Activated CD8-positive, alpha-beta memory T cell treated with anti-CD3 and anti-CD28 coated beads for 36 hours (primary cell): ENCODE measurements at regions not wholly inside any gene's neighbourhood (a gene's known extent, or its start where the extent isn't known, plus 50 kb on each side); places are given as distances from the start of the nearest gene placed in this dataset.

Experiments
- CTCF ChIA-PET: fragments of 350-600 bp; sonication (Branson Sonifier 250); formaldehyde crosslinking; loops from one replicate; lab custom pipeline; 2021; ENCODE audit warnings: antibody characterized with exemption; lab: Charles Lee
- POLR2A ChIA-PET: fragments of 350-600 bp; sonication (Branson Sonifier 250); formaldehyde crosslinking; loops from one replicate; lab custom pipeline; 2021; ENCODE audit warnings: antibody characterized with exemption; lab: Charles Lee

DNA sequence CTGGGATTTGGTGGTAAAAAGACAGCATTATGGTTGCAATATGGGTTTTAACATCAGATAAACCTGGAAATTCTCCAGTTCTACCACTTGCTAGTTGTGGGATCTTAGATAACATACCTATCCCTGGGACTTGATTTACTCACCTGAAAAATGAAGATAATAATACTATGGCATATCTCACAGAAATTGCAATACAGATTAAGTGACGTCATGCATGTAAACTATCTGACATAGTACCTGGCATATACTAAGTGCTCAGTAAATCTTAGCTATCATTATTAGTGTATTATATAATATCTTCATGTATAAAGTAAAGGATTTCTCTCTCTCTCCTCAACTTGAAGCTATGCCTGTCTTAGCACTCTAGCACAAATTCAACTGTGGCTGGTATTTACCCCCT, 192.5 kb downstream of the PCDH19 start:
- ChIA-PET CTCF (no interaction called here), POLR2A (no interaction called here)

DNA sequence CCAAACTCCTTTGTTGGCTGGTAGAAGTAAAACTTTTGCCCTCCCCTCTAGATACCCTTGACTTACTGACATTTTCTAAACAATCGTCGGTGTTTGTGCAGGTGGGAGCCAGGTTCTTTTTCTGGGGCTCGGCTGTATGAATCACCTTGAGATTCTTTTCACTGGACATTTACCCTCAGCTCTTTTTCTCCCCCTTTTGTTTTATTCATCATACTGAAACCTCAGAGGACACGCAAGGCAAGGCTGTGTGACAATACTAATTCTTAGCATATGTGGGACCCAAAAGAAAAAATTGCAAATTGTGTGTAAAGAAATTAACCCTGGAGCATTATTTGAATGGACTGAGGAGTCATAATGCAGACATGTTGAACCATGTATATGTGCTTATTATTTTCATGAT, 194.0 kb downstream of the PCDH19 start:
- CTCF ChIA-PET: no interaction called here
- POLR2A ChIA-PET: no interaction called here

DNA sequence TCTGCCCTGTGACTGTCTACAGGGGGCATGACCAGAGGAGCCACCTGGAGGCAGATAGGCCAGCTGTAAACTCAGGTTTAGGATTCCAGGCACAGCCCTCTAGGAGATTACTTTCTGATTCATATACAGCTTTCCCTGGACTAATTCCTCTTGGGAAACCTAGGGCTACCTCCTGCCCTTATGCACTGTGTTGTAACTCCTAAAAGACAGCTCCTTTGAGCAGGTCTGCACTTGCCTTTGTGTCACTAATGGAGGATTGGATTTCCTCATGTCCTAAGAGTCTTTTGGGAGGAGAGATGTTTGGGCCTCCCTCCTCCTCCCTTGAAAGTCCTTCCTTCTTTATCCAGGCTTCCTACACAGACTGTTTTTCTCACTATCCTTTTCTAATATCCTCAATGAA, 202.0 kb downstream of the PCDH19 start:
- ChIA-PET CTCF (interaction anchor here (0.6 kb wide), 1 partner anchor 884 kb away, joined by 3 read pairs; no protein-coding TSS in a partner anchor), POLR2A (no interaction called here)

DNA sequence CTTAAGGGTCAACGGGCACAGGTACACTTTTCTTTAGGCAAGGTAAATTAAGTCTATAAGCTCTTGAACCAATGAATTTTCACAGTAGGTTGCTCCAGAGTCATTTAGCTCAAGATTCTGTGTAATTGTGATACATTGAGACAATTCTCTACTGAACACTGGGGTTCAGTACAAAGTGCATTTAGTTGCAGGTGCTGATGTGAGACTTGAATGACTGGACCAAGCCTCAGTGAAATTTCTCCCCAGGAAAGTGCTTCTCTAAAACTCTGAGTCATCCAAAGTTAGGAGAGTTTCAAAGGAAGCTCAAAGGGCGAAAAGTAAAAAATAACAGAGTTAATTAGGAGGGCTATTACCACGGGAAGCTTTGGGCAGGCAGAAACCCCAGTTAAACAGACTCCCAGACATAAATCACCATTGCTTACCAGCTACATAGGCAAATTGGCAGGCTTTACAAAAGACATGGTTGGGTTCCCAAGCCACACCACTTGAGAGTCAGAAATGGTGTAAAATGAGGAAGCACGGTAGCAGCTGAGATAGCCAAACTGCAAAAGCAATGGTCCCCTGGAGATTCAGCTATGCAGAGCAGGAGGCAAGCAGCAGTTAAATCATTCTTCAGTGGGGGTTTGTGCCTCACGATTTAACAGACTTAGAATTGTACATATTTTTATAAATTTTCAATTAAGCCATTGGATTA, 202.6 kb downstream of the PCDH19 start:
- ChIA-PET CTCF (interaction anchor here (0.6 kb wide), 1 partner anchor 883 kb away, joined by 3 read pairs; no protein-coding TSS in a partner anchor), POLR2A (no interaction called here)

- POLR2A ChIA-PET: no interaction called here
- CTCF ChIA-PET: no interaction called here
These were observed 205.5 kb downstream of the PCDH19 start for GRCh38 chrX:100204534-100204933.

GRCh38 chrX:100194082-100194775, 215.8 kb downstream of the PCDH19 start:
- ChIA-PET CTCF (no interaction called here), POLR2A (no interaction called here)
